DOHH2 (cell line): ENCODE measurements at regions not wholly inside any gene's neighbourhood (a gene's known extent, or its start where the extent isn't known, plus 50 kb on each side); places are given as distances from the start of the nearest gene placed in this dataset.

Experiments used
- CTCF ChIP-seq: fragments of 200-600 bp; sonication (generic); IDR thresholded peaks from one replicate; pipeline ENCODE4 v1.5.1; 2014; ENCODE audit warnings: antibody characterized with exemption, mild to moderate bottlenecking, low read depth, low read length; ENCODE audit not compliant: poor library complexity, severe bottlenecking
- EZH2phosphoT487 ChIP-seq: fragments of 200-600 bp; sonication (generic); IDR thresholded peaks from 2 replicates; pipeline ENCODE4 v1.6.1; 2017; ENCODE audit warnings: borderline replicate concordance, mild to moderate bottlenecking, antibody characterized with exemption, low read length, moderate library complexity, mixed read lengths

- TF ChIP-seq CTCF = no peak
- TF ChIP-seq EZH2phosphoT487 = no peak
Observed at GRCh38 chr4:120633810-120634209, 288.7 kb downstream of the PRDM5 start.
